Kasumi-1 (cell line): ENCODE measurements at regions not wholly inside any gene's neighbourhood (a gene's known extent, or its start where the extent isn't known, plus 50 kb on each side); places are given as distances from the start of the nearest gene placed in this dataset.

Experiments
- DNase-seq, 2 experiments: peaks; one replicate each; lab custom pipeline; 2025; lab: John Stamatoyannopoulos, UW

DNA sequence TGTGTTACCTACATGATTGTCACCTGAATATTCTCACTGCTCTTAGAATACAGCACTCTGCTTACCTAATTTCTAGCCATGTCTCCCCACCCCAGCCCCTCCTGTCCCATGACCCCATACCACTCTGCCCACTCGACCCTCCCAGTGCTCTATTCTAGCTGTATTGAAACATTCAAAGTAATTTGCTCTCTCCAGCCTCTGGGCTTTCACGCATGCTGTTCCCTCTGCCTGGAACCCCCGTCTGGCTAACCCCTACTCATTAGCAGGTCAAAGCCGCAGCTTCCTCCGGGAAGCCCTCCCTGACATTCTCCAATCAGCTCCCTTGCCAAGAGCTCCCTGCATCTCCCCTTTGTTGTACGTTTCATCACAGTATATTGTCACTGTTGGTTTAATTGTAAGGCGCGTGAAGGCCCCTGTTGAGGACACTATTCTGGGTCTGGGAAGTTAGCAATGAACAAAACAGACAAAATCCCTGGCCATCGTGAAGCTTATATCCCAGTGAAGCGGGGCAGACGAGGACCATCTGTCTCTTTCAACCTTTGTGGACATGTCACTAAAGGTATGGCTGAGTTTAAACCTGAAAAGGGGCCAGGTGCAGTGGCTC, 72.3 kb upstream of the LHX1 start:
- DNase-seq: no peak

DNA sequence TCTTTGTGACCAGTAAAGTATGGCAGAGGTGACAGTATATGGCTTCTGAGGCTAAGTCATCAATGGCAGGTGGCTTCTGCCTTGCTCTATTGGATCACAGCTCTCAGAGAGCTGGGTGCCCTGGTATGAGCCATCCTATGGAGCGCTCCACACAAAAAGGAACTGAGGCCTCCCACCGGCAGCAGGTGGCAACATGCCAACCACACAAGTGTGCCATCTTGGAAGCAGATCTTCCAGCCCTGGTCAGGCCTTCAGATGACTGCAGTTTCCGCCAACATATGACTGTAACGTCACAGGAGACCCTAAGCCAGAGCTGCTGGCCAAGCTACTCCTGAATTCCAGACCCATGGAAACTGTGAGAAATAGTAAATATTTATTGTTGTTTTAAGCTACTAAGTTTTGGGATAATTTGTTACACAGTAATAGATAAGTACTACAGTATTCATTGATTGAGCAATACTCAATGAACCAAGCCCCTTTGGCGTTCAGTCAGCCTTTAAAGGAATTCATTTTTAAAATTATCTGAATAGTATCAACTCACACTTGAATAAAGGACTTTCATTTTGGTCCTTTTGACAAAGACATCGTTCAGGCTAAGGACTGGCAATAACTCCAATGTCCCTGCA, 69.4 kb upstream of the LHX1 start:
- DNase-seq: no peak

DNA sequence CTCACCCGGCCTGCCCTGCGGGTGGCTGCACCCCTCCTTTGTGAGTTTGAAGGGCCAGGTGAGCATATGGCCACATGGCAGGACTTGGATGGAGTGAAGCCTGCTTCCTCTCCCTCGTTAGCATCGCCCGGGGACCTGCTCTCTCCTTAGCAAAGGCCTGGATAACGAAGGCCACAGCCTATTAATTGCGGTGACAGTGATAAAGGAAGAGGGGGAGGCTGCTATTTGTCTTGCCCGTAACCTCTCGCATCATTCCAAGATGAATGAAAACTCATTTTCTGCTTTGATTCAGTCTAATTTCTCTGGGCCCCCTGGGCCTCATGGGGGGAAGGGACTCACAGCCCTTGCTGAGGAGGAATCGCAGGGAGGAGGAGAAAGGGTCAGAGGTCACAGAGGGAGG, 68.5 kb upstream of the LHX1 start:
- DNase-seq: no peak

DNA sequence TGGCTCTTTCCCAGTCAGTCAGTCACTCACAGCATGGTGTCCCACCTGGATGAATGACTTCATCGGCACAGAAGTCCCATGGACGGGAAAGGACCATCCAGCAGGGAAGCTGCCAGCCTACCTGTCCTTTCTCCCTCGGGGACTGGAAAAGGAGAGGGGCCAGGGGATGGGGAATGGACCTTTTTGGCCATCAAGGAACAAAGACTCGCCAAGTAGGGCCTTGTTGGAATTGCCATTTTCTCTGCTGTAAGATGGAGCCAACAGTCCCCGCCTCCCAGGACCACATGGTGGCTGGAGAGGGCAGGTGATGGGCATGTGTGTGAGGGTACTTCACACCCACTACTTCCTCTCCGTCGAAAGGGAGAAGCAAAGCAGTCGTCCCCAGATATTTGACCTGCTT, 67.8 kb upstream of the LHX1 start:
- DNase-seq: no peak

DNA sequence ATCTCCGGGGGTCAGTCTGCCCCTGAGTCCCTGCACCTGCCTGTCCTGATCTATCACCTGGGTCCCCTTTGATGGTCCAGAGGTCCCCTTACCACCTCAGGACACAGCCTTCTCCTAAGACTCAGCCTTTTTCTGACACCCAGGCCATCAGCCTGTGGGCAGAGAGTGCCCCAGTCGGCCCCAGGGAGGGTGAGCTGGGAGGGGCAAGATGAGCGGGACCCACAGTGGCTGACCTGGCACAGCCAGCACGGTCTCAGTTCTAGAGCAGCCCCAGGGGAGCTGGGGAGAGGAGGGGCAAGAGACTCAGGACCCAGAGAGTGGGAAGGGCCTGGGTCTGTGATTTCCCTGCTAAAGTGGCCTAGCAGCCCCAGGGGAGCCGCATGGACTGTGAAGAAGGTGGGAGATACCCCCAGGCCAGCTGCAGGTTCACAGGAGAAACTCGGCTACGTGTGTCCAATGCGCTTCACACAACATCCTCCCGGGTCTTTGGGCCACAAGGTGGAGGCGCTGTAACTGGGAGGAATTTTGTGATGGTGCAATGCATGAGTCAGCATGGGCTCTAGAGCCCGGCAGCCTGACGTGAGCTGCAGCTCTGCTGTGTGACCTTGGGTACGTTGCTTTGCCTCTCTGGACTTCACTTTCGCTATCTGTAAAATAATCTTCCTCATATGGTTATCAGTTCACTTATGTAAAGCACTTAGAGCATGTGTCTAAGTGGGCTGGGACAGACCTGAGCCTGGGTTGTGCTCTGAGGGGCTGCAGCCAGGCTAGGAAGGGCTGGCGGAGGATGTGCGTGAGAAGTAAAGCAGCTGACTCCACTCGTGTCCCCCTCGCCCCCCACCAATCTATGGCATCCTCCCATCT, 67.2 kb upstream of the LHX1 start:
- no peak for DNase-seq

DNA sequence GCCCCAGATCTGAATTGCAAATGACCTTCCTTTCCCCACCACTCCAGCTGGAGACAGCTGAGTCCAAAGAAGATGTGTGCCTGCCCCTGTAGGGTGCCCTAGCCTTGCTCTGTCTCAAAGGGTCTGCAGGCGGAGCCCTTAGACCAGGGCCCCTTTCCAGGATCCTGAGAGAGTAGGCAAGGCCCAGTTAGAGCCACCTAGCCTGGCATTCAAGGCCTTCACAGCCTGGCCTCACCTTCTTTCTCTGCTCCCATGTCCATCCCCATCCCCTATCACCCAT, 66.6 kb upstream of the LHX1 start:
- no peak for DNase-seq

DNA sequence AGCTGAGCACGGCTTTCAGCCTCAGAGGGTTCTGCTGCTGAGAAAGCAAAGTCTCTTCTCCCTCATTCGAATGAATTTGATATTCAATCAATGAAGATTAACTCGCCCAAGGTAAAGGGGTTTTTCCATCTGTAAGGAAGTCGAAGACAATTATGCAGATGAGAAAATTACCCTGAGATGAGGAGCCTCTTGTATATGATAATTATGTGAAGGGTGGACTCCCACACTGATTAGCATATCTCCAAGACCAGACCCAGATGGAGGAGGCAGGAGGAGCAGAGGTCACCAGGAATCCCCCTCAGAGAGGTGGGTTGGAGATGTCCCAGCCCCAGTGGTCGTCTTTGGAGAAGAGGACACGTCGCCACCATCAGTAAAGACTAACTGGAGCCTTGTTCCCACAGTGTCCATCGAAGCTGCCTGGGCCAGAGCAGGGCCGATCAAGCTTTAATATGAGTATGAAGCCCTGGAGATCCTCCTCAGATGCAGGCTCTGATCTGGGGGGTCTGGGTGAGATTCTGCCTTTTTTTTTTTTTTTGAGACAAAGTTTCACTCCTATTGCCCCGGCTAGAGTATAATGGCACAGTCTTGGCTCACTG, 61.5 kb upstream of the LHX1 start:
- DNase-seq: no peak

DNA sequence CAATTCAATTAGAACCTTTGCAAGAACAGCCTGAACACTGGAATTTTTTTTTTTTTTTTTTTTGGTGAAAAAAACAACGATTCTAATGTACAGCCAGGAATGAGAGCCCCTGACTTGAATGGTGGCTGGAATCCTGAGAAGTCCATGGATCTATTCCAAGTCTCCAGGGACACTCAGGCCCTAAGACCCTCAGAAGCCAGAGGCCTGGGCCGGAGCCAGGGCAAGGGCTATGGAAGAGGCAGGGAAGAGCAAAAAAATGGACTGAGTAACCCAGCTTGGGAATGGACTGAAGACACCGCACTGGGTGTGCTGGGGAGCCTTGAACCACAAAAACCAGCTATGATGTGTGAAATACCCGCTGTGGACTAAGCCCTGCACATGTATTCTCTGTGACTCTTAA, 60.3 kb upstream of the LHX1 start:
- no peak for DNase-seq

DNA sequence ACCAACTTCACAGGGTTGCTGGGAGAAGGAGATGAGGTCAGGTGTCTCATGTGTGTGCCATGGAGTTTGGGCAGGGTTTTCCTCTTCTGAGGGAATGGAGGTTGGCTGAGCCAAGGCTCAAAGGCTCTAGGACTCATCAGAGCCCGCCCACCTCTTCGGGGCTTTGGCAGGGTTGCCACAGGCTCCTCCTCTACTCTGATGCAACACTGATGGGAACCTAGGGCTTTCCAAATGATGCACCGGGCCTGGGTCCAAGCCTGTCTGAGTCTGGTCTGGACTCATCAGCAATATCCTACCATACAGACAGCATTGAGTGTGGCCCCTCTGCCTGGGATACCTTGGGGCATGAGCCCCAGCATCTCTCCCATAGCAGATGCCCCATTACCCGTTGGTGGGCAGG, 59.5 kb upstream of the LHX1 start:
- DNase-seq: no peak

DNA sequence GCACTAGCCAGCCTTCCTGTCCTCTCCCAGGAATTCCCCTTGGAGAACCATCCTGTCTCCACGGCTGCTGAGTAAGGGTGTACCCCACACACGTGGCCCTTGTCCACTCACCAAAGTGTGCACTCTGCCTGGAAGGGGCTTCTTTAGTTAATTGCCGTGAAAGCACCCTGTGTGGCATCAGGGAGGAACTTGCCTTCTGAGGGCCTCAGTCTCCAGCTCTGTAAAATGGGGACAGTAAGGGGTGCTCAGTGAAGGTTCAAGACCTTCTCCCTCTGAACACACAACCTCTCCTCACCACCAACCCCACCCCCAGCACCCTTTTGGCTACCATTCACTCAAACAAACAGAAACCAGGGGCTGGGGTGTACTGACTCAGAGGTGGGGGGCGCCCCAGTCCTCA, 59.1 kb upstream of the LHX1 start:
- DNase-seq: no peak

DNA sequence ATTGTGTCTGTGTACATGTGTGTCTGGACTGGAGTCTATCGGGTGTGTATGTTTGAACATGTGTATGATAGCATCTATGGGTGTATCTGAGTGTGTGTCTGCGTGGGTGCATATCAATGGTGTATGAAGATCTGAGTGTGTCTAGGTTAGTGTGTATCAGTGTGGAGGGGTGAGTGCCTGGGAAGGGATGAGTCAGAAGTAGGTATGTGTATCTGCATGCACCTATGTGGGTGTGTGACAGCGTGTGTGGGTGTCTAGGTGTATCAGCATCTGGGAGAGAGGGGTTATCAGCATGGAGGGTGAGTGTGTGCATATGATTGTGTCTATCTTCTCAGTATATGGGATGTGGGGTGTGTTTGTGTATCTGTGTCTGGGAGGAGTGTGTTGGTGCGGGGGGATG, 58.2 kb upstream of the LHX1 start:
- DNase-seq: no peak

DNA sequence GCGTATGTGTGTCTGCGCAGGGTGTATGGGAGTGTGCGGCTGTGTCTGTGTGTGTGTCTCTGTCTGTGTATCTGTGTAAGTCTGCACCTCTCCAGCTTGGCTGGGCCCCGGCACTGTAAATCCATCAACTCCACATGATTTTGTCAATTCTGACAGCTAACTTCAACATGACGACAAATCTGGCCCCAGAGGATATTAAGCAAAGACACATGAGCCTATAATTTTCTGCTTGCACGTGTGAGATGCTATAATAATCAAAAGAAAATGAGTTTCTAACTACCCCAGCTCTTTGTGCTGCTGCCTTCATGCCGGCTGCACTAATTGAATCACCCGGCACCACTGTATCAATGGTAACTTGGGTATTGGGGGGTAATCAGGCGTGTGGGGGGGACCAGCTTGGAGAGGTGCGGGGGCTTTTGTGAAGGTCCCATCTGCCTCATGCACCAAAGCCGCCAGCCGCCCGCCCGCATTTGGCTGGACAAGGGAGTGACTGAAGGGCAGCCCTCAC, 57.6 kb upstream of the LHX1 start:
- no peak for DNase-seq

DNA sequence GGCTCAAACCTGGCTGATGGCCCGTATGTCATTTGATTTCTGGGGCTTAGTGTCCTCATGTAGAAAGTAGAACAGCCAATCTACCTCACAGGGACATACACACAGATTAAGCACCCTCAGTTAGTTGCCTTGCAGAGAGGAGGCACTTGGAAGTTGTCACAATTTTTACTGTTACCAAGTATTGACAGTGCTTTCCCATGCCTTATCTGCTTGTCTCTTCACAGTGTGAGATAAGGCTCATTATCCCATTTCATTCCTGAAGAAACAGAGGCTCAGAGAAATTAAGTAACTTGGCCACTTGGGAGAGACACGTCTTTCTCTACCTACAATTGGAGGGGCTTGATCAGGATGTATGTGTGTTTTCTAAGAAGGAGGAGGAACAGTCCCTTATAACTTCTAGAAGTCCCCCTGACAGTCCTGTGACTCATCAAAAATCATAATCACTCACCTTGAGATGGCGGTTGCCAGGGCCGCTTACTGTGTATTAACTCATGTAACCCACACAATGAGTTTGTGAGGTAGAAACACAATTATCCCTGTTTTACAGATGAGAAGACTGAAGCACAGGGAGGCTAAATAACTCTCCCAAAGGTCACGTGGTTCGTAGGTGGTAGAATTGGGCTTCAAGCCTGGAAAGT, 56.9 kb upstream of the LHX1 start:
- DNase-seq: no peak

DNA sequence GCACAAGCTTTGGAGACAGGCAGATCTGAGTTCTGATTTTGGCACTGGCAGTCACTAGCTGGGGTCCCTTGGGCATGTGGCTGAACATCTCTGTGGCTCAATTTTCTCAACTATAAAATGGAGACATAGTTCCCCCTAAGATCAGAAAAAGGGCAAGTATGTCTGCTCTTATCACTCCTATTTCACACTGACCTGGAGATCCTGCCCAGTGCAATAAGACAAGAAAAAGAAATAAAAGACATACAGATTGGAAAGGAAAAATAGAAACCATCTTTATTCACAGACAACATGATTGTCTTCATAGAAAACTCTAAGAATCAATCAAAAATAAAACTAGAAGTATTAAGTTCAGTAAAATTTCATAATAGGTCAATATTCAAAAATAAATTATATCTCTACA, 56.0 kb upstream of the LHX1 start:
- DNase-seq: no peak

DNA sequence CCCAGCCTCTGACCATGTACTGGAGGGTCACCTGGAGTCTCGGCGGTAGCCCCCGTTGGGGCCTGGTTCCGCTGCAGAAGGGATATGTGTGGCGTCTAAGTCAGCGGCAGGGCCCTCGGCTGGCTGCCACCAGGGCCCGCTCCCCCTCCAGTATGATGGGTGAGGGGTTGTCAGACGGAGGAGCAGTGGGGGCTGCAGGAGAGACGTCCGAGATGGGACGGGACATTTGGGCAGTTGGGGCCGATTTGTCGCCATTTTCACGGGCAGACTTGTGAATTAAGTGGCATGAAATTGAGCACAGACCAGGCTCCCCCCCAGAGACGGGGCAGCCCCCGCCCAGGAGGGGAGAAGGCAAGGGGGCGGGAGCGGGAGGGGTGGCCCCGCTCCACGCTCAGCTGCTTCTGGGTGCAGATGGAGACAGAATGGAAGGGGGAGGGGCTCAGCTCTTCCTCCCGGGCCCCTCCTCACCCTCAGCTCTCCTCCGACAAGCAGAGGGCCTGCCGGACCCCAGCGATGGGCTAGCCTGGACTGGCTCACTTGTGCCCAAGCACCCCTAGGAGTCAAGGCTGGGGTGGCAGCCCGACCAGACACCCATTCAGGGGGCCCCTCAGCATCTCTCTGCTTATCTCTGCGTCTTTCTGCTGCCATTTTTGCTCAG, 52.7 kb upstream of the LHX1 start:
- no peak for DNase-seq

DNA sequence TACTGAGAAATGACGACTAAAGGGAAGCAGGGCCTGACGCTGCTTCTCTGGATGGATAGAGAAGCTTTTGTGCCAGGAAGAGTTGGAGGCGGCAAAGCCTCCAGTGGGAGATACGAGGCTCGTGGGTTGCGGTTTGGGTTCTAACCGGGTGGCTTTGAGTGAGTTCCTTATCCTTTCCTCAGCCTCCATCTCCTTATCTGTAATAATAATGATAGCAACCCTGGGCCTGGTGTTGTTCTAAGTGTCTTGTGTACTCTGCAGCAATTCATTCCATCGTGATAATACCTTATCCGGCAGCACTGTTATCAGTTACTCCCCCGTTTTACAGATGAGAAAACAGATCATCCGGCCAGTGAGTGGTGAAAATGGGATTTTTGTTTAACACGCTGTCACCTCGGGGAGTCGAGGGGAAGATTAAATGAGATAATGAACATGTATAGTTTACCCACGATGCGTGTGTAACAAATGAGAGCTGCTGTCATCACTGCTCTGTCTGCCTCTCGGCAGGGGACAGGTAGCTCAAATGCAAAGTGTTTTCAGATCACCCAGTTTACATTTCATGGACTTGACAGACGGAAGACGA, 52.0 kb upstream of the LHX1 start:
- no peak for DNase-seq

DNA sequence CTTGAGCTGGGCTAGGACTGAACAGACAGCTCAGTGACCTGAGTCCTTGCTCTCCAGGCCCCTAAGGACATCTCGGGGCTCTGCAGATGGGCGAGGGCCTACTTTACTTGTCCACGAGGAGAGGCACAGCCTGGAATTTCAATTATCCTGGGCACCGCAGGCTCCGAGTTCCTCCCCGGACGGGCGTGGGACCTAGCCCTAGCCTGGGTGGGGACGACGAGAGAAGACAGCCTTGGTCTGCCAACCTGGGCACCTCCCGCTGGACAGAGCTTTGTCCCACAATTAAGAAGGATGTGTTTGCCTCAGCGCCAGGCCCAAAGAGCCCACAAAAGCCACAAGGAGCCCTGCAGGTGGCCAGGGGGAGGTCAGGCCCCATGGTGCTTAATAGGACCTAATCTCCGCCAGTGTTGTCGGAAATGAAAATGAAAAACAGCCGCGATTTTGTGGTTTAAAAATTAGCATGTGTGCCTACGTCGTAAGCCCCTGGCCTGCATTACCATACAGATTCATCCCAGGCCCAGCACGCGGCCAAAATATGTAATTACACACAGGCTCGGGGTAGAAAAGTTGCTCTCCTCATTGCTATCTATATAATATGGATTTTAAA, 51.4 kb upstream of the LHX1 start:
- DNase-seq: no peak
